SK-N-SH (cell line): ENCODE measurements at regions not wholly inside any gene's neighbourhood (a gene's known extent, or its start where the extent isn't known, plus 50 kb on each side); places are given as distances from the start of the nearest gene placed in this dataset.

Experiments used
- EP300 ChIP-seq, 2 experiments: IDR thresholded peaks; 2 replicates each; pipeline versions ENCODE4 v1.4.0 to v1.6.1; 2012; ENCODE audit warnings: borderline replicate concordance in 1 of 2, low read depth in 1 of 2, low read length in 1 of 2
- MAX ChIP-seq: IDR thresholded peaks from 2 replicates; pipeline ENCODE4 v1.4.0; 2012; ENCODE audit warnings: low read depth
- RAD21 ChIP-seq: IDR thresholded peaks from 2 replicates; pipeline ENCODE4 v1.6.1; 2012; ENCODE audit warnings: mild to moderate bottlenecking, low read length
- YY1 ChIP-seq: IDR thresholded peaks from 2 replicates; pipeline ENCODE4 v1.4.0; 2012; ENCODE audit warnings: low read depth, mild to moderate bottlenecking
- TF ChIP-seq, protein P1 (sequence below): fragments of 200-600 bp; sonication (generic); IDR thresholded peaks from 2 replicates; pipeline ENCODE4 v1.6.1; 2017; ENCODE audit warnings: antibody characterized with exemption, mild to moderate bottlenecking, moderate library complexity

DNA sequence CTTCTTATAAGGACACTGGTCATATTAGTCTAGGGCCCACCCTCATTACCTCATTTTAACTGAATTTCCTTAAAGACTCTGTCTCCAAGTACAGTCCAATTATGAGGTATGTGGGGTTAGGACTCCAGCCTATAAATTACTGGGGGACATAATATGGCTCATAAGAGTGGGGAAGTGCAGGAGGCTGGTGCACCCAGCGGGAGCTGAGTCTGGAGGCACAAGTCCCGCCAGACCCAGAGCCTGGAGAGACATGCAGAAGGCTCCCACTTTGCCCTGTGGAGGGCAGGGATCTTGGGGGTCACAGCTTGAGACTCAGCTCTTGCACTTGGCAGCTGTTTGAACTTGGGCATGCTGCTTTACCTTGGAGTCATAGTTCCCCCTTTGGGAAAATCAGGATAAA lies 250.4 kb downstream of the RHOU start:
- TF ChIP-seq, protein P1, sequence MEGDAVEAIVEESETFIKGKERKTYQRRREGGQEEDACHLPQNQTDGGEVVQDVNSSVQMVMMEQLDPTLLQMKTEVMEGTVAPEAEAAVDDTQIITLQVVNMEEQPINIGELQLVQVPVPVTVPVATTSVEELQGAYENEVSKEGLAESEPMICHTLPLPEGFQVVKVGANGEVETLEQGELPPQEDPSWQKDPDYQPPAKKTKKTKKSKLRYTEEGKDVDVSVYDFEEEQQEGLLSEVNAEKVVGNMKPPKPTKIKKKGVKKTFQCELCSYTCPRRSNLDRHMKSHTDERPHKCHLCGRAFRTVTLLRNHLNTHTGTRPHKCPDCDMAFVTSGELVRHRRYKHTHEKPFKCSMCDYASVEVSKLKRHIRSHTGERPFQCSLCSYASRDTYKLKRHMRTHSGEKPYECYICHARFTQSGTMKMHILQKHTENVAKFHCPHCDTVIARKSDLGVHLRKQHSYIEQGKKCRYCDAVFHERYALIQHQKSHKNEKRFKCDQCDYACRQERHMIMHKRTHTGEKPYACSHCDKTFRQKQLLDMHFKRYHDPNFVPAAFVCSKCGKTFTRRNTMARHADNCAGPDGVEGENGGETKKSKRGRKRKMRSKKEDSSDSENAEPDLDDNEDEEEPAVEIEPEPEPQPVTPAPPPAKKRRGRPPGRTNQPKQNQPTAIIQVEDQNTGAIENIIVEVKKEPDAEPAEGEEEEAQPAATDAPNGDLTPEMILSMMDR: no peak
- TF ChIP-seq RAD21 (no peak), EP300 (IDR thresholded peaks at IDR 0.05; ENCODE audit: borderline replicate concordance in 1 of 2, low read depth in 1 of 2, low read length in 1 of 2) (no peak), MAX (no peak), YY1 (no peak)
